A549 (cell line): ENCODE measurements at regions not wholly inside any gene's neighbourhood (a gene's known extent, or its start where the extent isn't known, plus 50 kb on each side); places are given as distances from the start of the nearest gene placed in this dataset.

Experiments used
- ATAC-seq, 2 experiments: fragments of 200-7000 bp in 1 of 2; fragments of >200 bp in 1 of 2; cut with Nextera tagmentation in 1 of 2; cut with Tn5 transposase in 1 of 2; 3 replicates each; pipeline versions ENCODE4 v1.8.0 to v1.9.1; 2018 to 2020; ENCODE audit warnings: mild to moderate bottlenecking in 1 of 2, moderate library complexity in 1 of 2
- CTCF ChIA-PET: fragments of 300-600 bp; sonication (Branson Sonifier 250); formaldehyde crosslinking; extraction: SDS; loops from one replicate; lab custom pipeline; 2021; ENCODE audit warnings: antibody characterized with exemption, inconsistent platforms; lab: Yijun Ruan, JAX
- POLR2A ChIA-PET: fragments of 350-600 bp; formaldehyde crosslinking; extraction: SDS; loops from one replicate; lab custom pipeline; 2021; ENCODE audit warnings: antibody characterized with exemption, inconsistent platforms; lab: Yijun Ruan, JAX
- DNase-seq, 2 experiments: peaks; one replicate each; pipeline versions ENCODE4 v3.0.0 to v3.0.0-alpha.2; 2011 to 2016; ENCODE audit warnings: low read depth in 1 of 2, low spot score in 1 of 2
- FAIRE-seq: peaks from 2 replicates; lab custom pipeline; 2011; peaks lifted over from hg19 to GRCh38; lab: Jason Lieb, UNC
- H3K27ac ChIP-seq, 2 experiments: fragments of >200 bp; sonication (Bioruptor Twin); formaldehyde crosslinking; 3 replicates each; pipeline ENCODE4 v1.5.1; 2016 to 2017
- H3K4me1 ChIP-seq: fragments of >200 bp; sonication (Bioruptor Twin); formaldehyde crosslinking; 3 replicates; pipeline ENCODE4 v1.6.1; 2016
- H3K4me2 ChIP-seq: fragments of >200 bp; sonication (Bioruptor Twin); formaldehyde crosslinking; 3 replicates; pipeline ENCODE4 v1.6.1; 2016
- H3K4me3 ChIP-seq: fragments of >200 bp; sonication (Bioruptor Twin); formaldehyde crosslinking; 3 replicates; pipeline ENCODE4 v1.5.1; 2016
- H3K9me3 ChIP-seq: fragments of >200 bp; sonication (Bioruptor Twin); formaldehyde crosslinking; 3 replicates; pipeline ENCODE4 v1.6.1; 2016
- BCL3 ChIP-seq: fragments of >200 bp; sonication (Bioruptor Twin); formaldehyde crosslinking; IDR thresholded peaks from 3 replicates; pipeline ENCODE4 v1.6.1; 2016
- BHLHE40 ChIP-seq: IDR thresholded peaks from 2 replicates; pipeline ENCODE4 v1.6.1; 2012; ENCODE audit warnings: low read depth, low read length, inconsistent platforms
- CBX2 ChIP-seq: fragments of 200-600 bp; sonication (generic); IDR thresholded peaks from 2 replicates; pipeline ENCODE4 v1.6.1; 2016; ENCODE audit warnings: low read depth, mild to moderate bottlenecking, borderline replicate concordance
- CEBPB ChIP-seq, 2 experiments: fragments of >200 bp in 1 of 2; sonication (Bioruptor Twin) in 1 of 2; formaldehyde crosslinking in 1 of 2; IDR thresholded peaks; 2 replicates each; pipeline ENCODE4 v1.6.1; 2012 to 2016
- EHMT2 ChIP-seq: fragments of 200-600 bp; sonication (generic); IDR thresholded peaks from 2 replicates; pipeline ENCODE4 v1.6.1; 2016; ENCODE audit warnings: antibody characterized with exemption, low read depth, mild to moderate bottlenecking, moderate library complexity
- ESRRA ChIP-seq: fragments of 150-350 bp; IDR thresholded peaks from 2 replicates; pipeline ENCODE4 v1.6.1; 2014; ENCODE audit warnings: mild to moderate bottlenecking, low read length, borderline replicate concordance
- GATA3 ChIP-seq: IDR thresholded peaks from 2 replicates; pipeline ENCODE4 v1.6.1; 2012; ENCODE audit warnings: borderline replicate concordance
- HDAC2 ChIP-seq: fragments of 200-600 bp; sonication (generic); IDR thresholded peaks from 2 replicates; pipeline ENCODE4 v1.6.1; 2016
- HOXA7 ChIP-seq: fragments of 250-450 bp; sonication (Bioruptor Pico); IDR thresholded peaks from 2 replicates; pipeline ENCODE4 v1.5.0; 2020; ENCODE audit warnings: mild to moderate bottlenecking, moderate library complexity
- HOXB5 ChIP-seq: fragments of 250-450 bp; sonication (Bioruptor Pico); IDR thresholded peaks from 2 replicates; pipeline ENCODE4 v1.5.0; 2020; ENCODE audit warnings: mild to moderate bottlenecking, moderate library complexity
- KDM5A ChIP-seq: fragments of 200-600 bp; sonication (generic); IDR thresholded peaks from 2 replicates; pipeline ENCODE4 v1.6.1; 2016; ENCODE audit warnings: antibody characterized with exemption, mild to moderate bottlenecking
- MAFK ChIP-seq: fragments of 450-650 bp; IDR thresholded peaks from 2 replicates; pipeline ENCODE4 v1.6.1; 2014; ENCODE audit not compliant: partially characterized antibody
- MAZ ChIP-seq: fragments of 150-350 bp; IDR thresholded peaks from 2 replicates; pipeline ENCODE4 v1.6.1; 2014; ENCODE audit warnings: antibody characterized with exemption, low read depth, low read length, borderline replicate concordance
- MYC ChIP-seq: IDR thresholded peaks from 2 replicates; pipeline ENCODE4 v1.6.1; 2012; ENCODE audit warnings: mild to moderate bottlenecking, inconsistent platforms, low read length, improper control_type of control experiment, borderline replicate concordance
- NFE2L2 ChIP-seq: fragments of 150-350 bp; conservative IDR thresholded peaks from 2 replicates; pipeline ENCODE4 v1.6.1; 2014; ENCODE audit warnings: low read length
- NPAS2 ChIP-seq: fragments of 250-450 bp; sonication (Bioruptor Pico); IDR thresholded peaks from 2 replicates; pipeline ENCODE4 v1.8.0; 2022; ENCODE audit warnings: mild to moderate bottlenecking, moderate library complexity, borderline replicate concordance
- NR3C1 ChIP-seq: fragments of >200 bp; sonication (Bioruptor Twin); formaldehyde crosslinking; IDR thresholded peaks from 3 replicates; pipeline ENCODE4 v1.6.1; 2017
- RARB ChIP-seq: fragments of 250-450 bp; sonication (Bioruptor Pico); IDR thresholded peaks from 2 replicates; pipeline ENCODE4 v1.8.0; 2021; ENCODE audit warnings: mild to moderate bottlenecking, moderate library complexity
- REST ChIP-seq: fragments of 200-600 bp; sonication (generic); IDR thresholded peaks from 2 replicates; pipeline ENCODE4 v1.6.1; 2016; ENCODE audit warnings: antibody characterized with exemption, mild to moderate bottlenecking, moderate library complexity
- RFX5 ChIP-seq: fragments of 450-650 bp; IDR thresholded peaks from 2 replicates; pipeline ENCODE4 v1.7.1; 2014; ENCODE audit warnings: antibody characterized with exemption, mild to moderate bottlenecking, moderate library complexity
- RNF2 ChIP-seq: fragments of 200-600 bp; sonication (generic); IDR thresholded peaks from 2 replicates; pipeline ENCODE4 v1.6.1; 2016; ENCODE audit warnings: low read depth, mild to moderate bottlenecking, antibody characterized with exemption, moderate library complexity, borderline replicate concordance
- SMC3 ChIP-seq: fragments of >200 bp; sonication (Bioruptor Twin); formaldehyde crosslinking; IDR thresholded peaks from 3 replicates; pipeline ENCODE4 v1.6.1; 2018; ENCODE audit warnings: inconsistent platforms
- SREBF2 ChIP-seq: fragments of 450-650 bp; IDR thresholded peaks from 2 replicates; pipeline ENCODE4 v1.6.1; 2014; ENCODE audit warnings: mild to moderate bottlenecking, moderate library complexity
- TP53 ChIP-seq: fragments of 250-450 bp; sonication (Bioruptor Pico); IDR thresholded peaks from 2 replicates; pipeline ENCODE4 v1.5.0; 2021; ENCODE audit warnings: mild to moderate bottlenecking, moderate library complexity
- ZFP36 ChIP-seq: fragments of 450-650 bp; IDR thresholded peaks from 2 replicates; pipeline ENCODE4 v1.6.1; 2014; ENCODE audit warnings: borderline replicate concordance; ENCODE audit not compliant: partially characterized antibody
- whole genome bisulfite sequencing: methylation state at CpG from one replicate; pipeline ENCODE4 v1.1.6; 2017; ENCODE audit errors: missing lambda C conversion rate; 5-methylcytosine and 5-hydroxymethylcytosine counted together
- TF ChIP-seq, protein P1 (sequence below): IDR thresholded peaks from 2 replicates; pipeline ENCODE4 v1.6.1; 2012; ENCODE audit warnings: low read depth, borderline replicate concordance
- TF ChIP-seq, protein P2 (sequence below): IDR thresholded peaks from 2 replicates; pipeline ENCODE4 v1.6.1; 2012
- TF ChIP-seq, protein P3 (sequence below): fragments of 450-650 bp; IDR thresholded peaks from 2 replicates; pipeline ENCODE4 v1.6.1; 2014; ENCODE audit warnings: antibody characterized with exemption

- H3K4me3 ChIP-seq, result peak overlapping the region; percentile 51
- ATAC-seq (peak; percentile 63 to 76), DNase-seq (peak; percentile 23 to 44), FAIRE-seq (no peak)
- WGBS, result no CpG with 5 or more reads among the region's 25 CpGs
- peaks cover 12% of the 10 kb centered on the region; the same call in 2 of the 3 replicates for H3K4me1 ChIP-seq
- no peak for TF ChIP-seq KDM5A
- TF ChIP-seq, protein P1, sequence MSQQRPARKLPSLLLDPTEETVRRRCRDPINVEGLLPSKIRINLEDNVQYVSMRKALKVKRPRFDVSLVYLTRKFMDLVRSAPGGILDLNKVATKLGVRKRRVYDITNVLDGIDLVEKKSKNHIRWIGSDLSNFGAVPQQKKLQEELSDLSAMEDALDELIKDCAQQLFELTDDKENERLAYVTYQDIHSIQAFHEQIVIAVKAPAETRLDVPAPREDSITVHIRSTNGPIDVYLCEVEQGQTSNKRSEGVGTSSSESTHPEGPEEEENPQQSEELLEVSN, result no peak
- TF ChIP-seq SREBF2, result no peak
- no peak for TF ChIP-seq CBX2
- no peak for TF ChIP-seq MYC
- no peak for TF ChIP-seq ESRRA
- no peak for TF ChIP-seq BHLHE40
- TF ChIP-seq, protein P2, sequence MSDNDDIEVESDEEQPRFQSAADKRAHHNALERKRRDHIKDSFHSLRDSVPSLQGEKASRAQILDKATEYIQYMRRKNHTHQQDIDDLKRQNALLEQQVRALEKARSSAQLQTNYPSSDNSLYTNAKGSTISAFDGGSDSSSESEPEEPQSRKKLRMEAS, result no peak
- TF ChIP-seq BCL3, result no peak
- no peak for TF ChIP-seq GATA3
- no peak for TF ChIP-seq MAFK
- TF ChIP-seq, protein P3, sequence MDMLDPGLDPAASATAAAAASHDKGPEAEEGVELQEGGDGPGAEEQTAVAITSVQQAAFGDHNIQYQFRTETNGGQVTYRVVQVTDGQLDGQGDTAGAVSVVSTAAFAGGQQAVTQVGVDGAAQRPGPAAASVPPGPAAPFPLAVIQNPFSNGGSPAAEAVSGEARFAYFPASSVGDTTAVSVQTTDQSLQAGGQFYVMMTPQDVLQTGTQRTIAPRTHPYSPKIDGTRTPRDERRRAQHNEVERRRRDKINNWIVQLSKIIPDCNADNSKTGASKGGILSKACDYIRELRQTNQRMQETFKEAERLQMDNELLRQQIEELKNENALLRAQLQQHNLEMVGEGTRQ, result no peak
- ChIA-PET CTCF (interaction anchor here (0.5 to 13.2 kb wide), 56 partner anchors 9 to 531 kb away, joined by 3 to 296 read pairs (median 4); partner anchors contain the start of gene FOXD2), POLR2A (interaction anchor here (1.8 kb wide), 1 partner anchor 272 kb away, joined by 13 read pairs; the partner anchor contains the start of gene FOXD2)
- H3K9me3 ChIP-seq, result no peaks in the 10 kb centered on the region
- H3K4me2 ChIP-seq, result peak overlapping the region; percentile 93
- H3K27ac ChIP-seq, result peak overlapping the region; percentile 69 to 87
Observed at GRCh38 chr1:47709872-47710231, 272.0 kb downstream of the FOXD2 start.

DNA sequence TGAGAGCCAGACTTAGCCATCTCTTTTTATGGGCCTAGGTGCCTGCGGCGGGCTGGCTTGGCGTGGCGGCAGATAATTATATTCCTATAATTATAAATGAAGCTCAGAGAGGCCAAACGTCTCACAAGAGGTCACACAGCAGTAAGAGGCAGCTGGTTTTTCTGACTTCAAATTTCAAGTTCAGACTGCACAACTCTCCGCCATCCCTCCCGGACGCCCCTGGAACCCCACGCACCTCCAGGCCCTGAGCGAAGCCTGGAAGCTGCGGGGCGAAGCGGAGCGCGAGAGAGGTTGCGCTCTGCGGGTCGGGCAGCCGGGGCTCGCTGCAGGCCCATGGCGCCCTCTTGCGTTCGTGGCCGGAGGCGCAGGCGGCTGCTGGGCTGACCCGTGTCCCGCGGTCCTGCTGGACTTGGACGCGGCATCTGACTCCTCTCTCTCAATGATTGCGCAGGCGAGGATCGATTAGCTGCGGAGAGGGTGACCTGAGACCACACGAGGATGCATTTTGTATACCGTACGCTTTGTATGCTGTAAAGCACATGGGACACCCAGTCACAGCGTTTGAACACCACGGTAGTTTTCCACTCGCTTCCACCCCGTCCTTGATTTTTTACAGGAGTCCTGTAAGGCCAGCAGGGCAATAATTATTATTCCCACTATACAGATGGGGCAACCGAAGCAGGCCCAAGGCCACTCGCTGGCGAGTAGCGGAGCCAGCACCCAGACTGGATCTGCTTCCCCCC, 272.7 kb downstream of the FOXD2 start:
- Histone ChIP-seq H3K4me1 (peaks cover 12% of the 10 kb centered on the region; the same call in 2 of the 3 replicates), H3K9me3 (no peaks in the 10 kb centered on the region), H3K4me2 (peak overlapping the region; percentile 93), H3K4me3 (peak overlapping the region; percentile 51), H3K27ac (peak overlapping the region; percentile 69 to 87; a peak in 4 of 6 replicates)
- ATAC-seq (peak; percentile 81 to 90), FAIRE-seq (no peak), DNase-seq (peak; percentile 49 to 84)
- CTCF ChIA-PET, result interaction anchor here (0.5 to 13.2 kb wide), 59 partner anchors 9 to 531 kb away, joined by 3 to 296 read pairs (median 4); partner anchors contain the start of gene FOXD2
- POLR2A ChIA-PET, result interaction anchor here (1.3 kb wide), 1 partner anchor 273 kb away, joined by 7 read pairs; the partner anchor contains the start of gene FOXD2
- 9% methylated on average over 20 of the region's 46 CpGs for WGBS
- TF ChIP-seq EHMT2, result no peak
- TF ChIP-seq, protein P3, result no peak
- no peak for TF ChIP-seq CEBPB (IDR thresholded peaks at IDR 0.05)
- TF ChIP-seq SMC3, result peak; percentile 92
- no peak for TF ChIP-seq RARB
- TF ChIP-seq NFE2L2, result no peak
- no peak for TF ChIP-seq MAZ
- TF ChIP-seq, protein P1, result no peak
- no peak for TF ChIP-seq NPAS2
- no peak for TF ChIP-seq RNF2
- 0 out of 2 replicates have a peak, but pooled peaks have one; percentile 17 for TF ChIP-seq HOXB5 (CRISPR knock-in tag)
- no peak for TF ChIP-seq KDM5A
- no peak for TF ChIP-seq GATA3
- no peak for TF ChIP-seq REST
- TF ChIP-seq HOXA7 (CRISPR knock-in tag), result no peak
- TF ChIP-seq RFX5, result no peak
- TF ChIP-seq HDAC2, result no peak
- no peak for TF ChIP-seq BHLHE40
- TF ChIP-seq NR3C1, result no peak
- no peak for TF ChIP-seq TP53 (CRISPR knock-in tag)
- peak; percentile 85 for TF ChIP-seq ZFP36
